GM19455 (cell line): ENCODE measurements at regions not wholly inside any gene's neighbourhood (a gene's known extent, or its start where the extent isn't known, plus 50 kb on each side); places are given as distances from the start of the nearest gene placed in this dataset.
A peak's percentile ranks its signal among the peaks of the same experiment; 100 is the strongest.

Experiments used
- ATAC-seq: cut with Tn5 transposase; IDR thresholded peaks from one replicate; pipeline ENCODE4 v1.9.1; 2021; ENCODE audit not compliant: unreplicated experiment

DNA sequence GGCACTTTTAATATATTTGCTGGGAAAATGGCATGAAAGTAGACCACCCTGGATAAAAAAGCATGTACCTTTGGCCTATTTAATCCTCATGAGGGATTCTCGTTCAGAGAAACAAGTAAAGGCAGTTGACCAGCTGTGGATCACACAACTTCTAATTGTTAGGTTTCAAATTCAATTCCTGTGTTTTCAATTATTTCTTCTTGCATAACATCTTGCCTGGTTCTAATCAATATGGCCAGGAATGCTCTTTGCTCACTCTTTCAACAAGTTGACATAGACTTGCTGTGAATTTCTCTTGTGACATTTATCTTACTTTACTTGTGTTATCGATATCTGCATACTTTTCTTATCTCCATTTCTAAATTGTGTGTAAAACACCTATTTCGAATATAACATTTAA lies 211.8 kb downstream of the SLC7A11 start:
- ATAC-seq = no peak

- no peak for ATAC-seq
Measured at GRCh38 chr4:138028923-138029322, 213.2 kb downstream of the SLC7A11 start.

- no peak for ATAC-seq
Measured at GRCh38 chr4:138021139-138021830, 220.9 kb downstream of the SLC7A11 start.

- no peak for ATAC-seq
Measured at GRCh38 chr4:138014590-138015288, 227.4 kb downstream of the SLC7A11 start.

DNA sequence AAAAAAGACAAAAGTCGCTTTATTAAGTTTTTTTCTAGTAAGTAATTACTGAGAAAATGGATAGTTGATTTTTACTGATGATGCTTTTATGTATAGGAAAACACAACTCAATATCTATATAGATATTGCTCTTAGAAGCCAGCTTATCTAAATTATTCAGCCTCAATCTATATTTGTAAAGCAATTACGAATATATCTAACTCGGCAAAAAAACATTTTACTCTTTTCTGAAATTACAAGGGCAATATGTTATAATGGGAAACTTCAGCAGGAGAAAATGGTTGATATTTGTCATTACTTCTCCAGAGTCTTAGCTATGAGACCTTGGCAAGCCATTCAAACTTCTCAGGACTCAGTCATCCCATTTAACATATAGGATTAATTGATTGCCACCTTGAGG lies 228.5 kb downstream of the SLC7A11 start:
- no peak for ATAC-seq

DNA sequence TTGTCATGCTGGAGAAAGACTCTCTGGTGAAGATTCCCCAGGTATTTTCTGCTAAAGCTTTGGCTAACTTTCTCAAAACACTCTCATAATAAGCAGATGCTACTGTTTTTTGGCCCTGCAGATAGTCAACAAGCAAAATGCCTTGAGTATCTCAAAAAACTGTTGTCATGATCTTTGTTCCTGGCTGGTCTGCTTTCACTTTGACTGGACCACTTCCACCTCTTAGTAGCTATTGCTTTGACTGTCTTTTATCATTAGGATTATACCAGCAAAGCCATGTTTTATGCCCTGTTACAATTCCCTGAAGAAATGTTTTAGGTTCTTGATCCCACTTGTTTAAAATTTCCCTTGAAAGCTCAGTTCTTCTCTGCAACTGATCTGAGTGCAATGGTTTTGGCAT lies 231.5 kb downstream of the SLC7A11 start:
- no peak for ATAC-seq

GRCh38 chr4:138007572-138007971 lies 234.6 kb downstream of the SLC7A11 start:
- ATAC-seq = no peak

- ATAC-seq = no peak
Measured at GRCh38 chr4:138005486-138005885, 236.7 kb downstream of the SLC7A11 start.

GRCh38 chr4:138003248-138003647 lies 238.9 kb downstream of the SLC7A11 start:
- peak; percentile 95 for ATAC-seq

DNA sequence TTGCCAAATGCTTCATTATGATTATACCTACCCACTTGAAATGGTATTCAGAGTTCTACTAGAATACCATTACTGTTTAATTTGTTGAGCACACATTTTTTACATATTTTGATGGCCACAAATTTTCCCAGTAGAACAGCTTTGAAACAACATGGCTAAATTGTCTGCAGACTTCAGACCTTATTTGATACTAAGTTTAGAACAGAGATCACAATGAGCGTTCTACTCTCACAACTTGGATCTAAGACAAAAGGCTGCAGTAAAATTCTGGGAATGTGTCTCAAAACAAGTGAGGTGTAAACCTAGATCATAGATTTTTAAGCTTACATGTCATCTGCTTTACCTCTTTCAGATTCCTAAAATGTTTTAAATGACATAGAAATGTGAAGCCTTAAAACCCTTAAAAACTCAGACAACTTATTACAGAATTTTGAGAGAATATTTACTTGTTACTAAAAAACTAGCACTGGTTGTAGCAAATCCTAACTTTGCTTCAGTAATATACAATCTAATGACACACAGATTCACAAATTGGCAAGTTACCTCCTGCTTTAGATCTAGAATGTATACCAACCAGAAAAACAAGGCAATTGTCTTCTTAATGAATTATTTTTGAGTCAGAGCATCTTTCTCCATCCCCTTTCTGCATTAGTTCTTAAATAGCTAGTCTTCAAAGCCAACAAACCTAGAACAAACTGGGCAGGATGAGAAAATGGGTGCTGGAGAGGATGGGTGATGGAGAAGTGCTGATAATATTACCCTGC lies 243.3 kb downstream of the SLC7A11 start:
- ATAC-seq = no peak

- no peak for ATAC-seq
Measured at GRCh38 chr4:137997496-137997895, 244.7 kb downstream of the SLC7A11 start.

DNA sequence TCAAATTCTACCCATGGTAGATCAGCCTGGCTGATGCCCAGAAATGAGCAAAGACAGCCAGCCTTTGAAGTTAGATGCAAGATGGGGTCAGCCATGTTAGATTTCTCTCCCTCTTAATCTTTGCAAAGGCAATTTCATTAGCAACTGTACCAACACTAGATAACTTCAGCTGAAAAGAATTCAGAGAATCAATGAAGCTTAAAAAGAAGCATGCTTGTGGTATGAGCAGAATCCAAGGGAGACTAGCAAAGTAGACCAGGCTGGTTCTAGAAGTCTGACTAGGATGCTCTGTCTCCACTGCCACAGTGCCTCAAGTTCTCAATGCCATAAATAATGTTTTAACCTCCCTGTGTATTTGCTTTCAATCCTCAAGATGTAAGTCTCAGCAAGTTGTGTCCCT lies 247.3 kb downstream of the SLC7A11 start:
- ATAC-seq = no peak

GRCh38 chr4:137993232-137993631 lies 248.9 kb downstream of the SLC7A11 start:
- no peak for ATAC-seq

GRCh38 chr4:137981277-137981676 lies 260.9 kb downstream of the SLC7A11 start:
- ATAC-seq = no peak

DNA sequence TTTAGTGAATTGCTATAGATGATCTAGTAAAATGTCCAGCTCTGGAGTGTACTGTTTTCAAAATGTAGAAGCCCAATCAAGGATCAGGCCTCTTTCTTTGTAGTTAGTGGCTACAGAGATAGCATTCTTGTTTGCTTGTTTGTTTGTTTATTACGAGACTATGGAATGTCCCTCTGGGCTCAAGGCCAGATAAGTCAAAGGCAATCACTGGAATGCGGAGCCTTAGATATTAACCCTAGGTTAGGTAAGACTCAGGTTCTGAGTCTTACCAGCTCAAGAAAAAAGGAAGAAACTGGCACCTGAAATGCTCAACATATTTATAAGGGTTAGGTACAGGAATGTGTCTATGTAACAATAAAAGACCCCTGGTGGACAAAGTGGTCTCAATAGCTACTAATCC lies 261.5 kb downstream of the SLC7A11 start:
- ATAC-seq = no peak

GRCh38 chr4:137979938-137980337 lies 262.2 kb downstream of the SLC7A11 start:
- no peak for ATAC-seq

GRCh38 chr4:137968956-137969678 lies 273.0 kb downstream of the SLC7A11 start:
- no peak for ATAC-seq

DNA sequence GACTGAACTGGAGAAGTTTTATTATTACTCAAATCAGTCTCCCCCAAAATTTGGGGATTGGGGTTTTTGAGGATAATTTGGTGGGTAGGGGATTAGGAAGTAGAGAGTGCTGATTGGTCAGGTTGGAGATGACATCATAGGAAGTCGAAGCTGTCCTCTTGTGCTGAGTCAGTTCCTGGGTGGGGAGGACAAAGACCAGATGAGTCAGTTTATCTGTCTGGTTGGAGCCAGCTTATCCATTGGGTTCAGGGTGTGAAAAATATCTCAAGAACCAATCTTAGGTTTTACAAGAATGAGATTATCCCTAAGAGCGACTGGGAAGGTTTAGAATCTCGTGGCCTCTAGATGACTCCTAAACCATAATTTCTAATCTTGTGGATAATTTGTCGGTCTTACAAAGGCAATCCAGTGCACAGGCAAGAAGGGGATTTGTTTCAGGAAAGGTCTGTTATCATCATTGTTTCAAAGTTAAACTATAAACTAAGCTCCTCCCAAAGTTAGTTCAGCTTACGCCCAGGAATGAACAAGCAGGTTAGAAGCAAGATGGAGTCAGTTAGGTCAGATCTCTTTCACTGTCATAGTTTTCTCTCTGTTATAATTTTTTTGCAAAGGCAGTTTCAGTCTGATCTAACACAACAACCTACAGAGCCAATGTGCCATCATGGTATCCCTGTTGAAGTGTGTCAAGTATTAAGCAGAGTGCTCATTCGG lies 274.5 kb downstream of the SLC7A11 start:
- ATAC-seq = no peak

- no peak for ATAC-seq
Measured at GRCh38 chr4:137966504-137966903, 275.6 kb downstream of the SLC7A11 start.

DNA sequence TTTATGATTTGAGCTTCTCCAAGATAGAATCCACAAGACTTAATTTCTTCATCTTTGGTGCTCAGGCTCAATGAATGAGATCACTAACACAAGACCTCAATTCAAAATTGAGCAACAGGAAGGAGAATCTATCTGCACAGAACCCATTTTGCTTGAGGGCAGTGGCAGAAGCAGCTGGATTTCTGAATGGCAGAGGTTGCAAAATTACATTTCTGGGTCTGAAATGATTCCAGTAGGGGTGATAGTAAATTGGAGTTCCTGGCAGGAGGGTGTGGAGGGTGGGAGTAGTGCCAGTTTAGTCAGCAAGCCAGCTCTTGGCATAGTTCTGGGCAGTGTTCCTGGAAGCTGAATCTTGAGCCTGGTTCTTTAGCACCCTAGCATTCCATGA lies 281.1 kb downstream of the SLC7A11 start:
- no peak for ATAC-seq
